Fibroblast of lung (primary cell): ENCODE measurements at regions not wholly inside any gene's neighbourhood (a gene's known extent, or its start where the extent isn't known, plus 50 kb on each side); places are given as distances from the start of the nearest gene placed in this dataset.

Source experiments
- EZH2 ChIP-seq: IDR thresholded peaks from 2 replicates; pipeline ENCODE4 v1.5.1; 2012; ENCODE audit warnings: low read length, control low read depth, mild to moderate bottlenecking; ENCODE audit errors: missing control alignments
- TF ChIP-seq, protein P1 (sequence below), 2 donors: IDR thresholded peaks in 1 of 2; conservative IDR thresholded peaks in 1 of 2; 1 replicate in 1 of 2; 2 replicates in 1 of 2; pipeline ENCODE4 v1.5.1; 2011 to 2012; ENCODE audit warnings: low read length in 2 of 2, control low read depth in 1 of 2, inconsistent platforms in 1 of 2, low read depth in 1 of 2, mild to moderate bottlenecking in 1 of 2

- TF ChIP-seq, protein P1, sequence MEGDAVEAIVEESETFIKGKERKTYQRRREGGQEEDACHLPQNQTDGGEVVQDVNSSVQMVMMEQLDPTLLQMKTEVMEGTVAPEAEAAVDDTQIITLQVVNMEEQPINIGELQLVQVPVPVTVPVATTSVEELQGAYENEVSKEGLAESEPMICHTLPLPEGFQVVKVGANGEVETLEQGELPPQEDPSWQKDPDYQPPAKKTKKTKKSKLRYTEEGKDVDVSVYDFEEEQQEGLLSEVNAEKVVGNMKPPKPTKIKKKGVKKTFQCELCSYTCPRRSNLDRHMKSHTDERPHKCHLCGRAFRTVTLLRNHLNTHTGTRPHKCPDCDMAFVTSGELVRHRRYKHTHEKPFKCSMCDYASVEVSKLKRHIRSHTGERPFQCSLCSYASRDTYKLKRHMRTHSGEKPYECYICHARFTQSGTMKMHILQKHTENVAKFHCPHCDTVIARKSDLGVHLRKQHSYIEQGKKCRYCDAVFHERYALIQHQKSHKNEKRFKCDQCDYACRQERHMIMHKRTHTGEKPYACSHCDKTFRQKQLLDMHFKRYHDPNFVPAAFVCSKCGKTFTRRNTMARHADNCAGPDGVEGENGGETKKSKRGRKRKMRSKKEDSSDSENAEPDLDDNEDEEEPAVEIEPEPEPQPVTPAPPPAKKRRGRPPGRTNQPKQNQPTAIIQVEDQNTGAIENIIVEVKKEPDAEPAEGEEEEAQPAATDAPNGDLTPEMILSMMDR (conservative IDR thresholded peaks at IDR 0.05 in 1 of 2, IDR thresholded peaks at IDR 0.05 in 1 of 2; ENCODE audit: low read depth in 1 of 2, low read length in 2 of 2), result no peak
- TF ChIP-seq EZH2, result no peak
Measured at GRCh38 chr12:86660488-86661147, 404.4 kb upstream of the MGAT4C start.
